HT1080 (cell line): ENCODE measurements at regions not wholly inside any gene's neighbourhood (a gene's known extent, or its start where the extent isn't known, plus 50 kb on each side); places are given as distances from the start of the nearest gene placed in this dataset.
A peak's percentile ranks its signal among the peaks of the same experiment; 100 is the strongest.

ENCODE experiments used
- DNase-seq: peaks from one replicate; pipeline ENCODE4 v3.0.0-alpha.2; 2015; ENCODE audit warnings: low read depth

DNA sequence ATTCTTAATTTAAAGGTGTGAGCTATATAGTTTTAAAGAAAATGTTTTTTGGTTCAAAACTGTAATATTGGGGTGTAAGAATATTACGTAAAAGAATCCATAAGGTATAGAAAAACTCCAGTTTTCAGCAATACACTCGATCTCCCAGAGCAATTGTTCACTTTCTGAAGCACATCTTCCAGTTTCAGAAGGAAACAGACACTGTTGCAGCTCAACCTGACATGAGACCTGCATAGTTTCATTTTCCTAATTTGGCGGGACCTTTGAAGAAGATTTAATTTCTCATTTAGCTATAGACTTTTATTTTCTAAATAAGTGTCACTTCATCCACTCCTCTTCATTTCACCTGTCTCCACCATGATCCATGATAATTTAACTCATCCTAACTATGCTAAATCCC, 281.5 kb downstream of the HTR1B start:
- DNase-seq, result no peak

GRCh38 chr6:77180326-77180725, 283.0 kb downstream of the HTR1B start:
- no peak for DNase-seq

GRCh38 chr6:77178821-77179220, 284.5 kb downstream of the HTR1B start:
- DNase-seq, result peak; percentile 41

GRCh38 chr6:77177470-77177869, 285.8 kb downstream of the HTR1B start:
- no peak for DNase-seq

DNA sequence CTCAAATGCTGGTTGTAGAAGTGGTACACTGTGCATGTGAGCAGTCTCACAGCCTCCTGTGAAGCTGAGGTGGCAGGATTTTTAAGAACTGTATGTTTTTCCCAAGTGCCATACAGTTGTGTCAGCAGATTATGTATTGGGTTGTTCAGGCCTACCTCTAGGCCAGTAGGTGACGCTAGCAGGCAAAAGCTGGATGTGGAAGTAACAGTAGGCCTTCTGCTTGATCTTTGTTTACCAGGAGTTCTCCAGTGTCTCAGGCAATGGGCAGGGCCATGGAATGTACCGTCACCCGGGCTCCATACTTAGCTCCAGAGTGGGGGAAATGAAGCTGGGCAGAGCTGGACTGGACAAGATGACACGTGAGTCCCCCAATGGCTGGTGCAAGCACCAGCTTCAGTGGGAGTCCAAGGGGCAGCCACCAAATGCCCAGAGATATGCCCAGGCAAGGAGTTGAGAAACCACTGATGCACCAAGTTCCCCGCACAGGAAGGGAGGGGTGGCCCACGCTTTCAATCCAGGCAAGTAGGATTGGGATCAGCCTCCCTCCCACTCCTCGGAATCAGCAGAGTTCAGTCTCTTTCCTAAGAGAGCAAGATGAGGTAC, 289.7 kb downstream of the HTR1B start:
- peak; percentile 6 for DNase-seq

- no peak for DNase-seq
These were observed 290.7 kb downstream of the HTR1B start for GRCh38 chr6:77172578-77172977.

GRCh38 chr6:77159730-77160129, 303.6 kb downstream of the HTR1B start:
- DNase-seq, result no peak

- no peak for DNase-seq
These were observed 312.1 kb downstream of the HTR1B start for GRCh38 chr6:77151241-77151640.

DNA sequence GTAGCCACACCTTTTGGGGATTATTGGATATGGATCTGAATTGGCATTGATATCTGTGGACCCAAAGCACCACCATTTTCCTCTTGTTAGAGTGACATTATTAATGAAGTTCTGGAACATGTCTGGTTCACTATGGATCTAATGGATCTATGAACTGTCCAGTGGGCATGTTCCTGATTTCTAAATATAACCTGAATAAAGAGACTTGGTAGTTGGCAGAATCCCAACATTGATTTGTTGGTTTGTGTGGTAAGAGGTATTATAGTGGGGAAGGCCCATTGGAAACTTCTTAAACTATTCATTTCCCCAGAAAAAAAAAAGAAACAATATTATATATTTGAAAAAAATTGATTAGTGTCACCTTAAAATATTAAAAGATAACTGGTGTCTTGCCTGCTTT, 312.6 kb downstream of the HTR1B start:
- DNase-seq, result no peak

DNA sequence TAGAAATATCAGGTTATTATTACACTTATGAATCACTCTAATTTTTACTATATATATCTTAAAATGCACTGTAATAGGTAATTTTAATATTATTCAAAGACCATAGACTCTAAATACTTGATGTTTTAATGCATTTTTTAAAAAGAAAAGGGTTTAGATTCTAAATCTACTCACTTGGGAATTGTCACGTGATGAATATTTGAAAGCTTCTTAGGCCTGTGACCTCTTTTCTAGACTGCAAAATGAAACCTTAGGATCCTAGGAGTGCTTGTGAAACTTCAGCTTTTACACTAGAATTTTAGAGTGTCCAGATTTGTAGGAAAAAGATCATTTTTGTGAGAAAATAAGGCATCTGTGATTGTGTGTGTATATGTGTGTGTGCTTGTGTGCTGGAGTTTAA, 318.0 kb downstream of the HTR1B start:
- no peak for DNase-seq

DNA sequence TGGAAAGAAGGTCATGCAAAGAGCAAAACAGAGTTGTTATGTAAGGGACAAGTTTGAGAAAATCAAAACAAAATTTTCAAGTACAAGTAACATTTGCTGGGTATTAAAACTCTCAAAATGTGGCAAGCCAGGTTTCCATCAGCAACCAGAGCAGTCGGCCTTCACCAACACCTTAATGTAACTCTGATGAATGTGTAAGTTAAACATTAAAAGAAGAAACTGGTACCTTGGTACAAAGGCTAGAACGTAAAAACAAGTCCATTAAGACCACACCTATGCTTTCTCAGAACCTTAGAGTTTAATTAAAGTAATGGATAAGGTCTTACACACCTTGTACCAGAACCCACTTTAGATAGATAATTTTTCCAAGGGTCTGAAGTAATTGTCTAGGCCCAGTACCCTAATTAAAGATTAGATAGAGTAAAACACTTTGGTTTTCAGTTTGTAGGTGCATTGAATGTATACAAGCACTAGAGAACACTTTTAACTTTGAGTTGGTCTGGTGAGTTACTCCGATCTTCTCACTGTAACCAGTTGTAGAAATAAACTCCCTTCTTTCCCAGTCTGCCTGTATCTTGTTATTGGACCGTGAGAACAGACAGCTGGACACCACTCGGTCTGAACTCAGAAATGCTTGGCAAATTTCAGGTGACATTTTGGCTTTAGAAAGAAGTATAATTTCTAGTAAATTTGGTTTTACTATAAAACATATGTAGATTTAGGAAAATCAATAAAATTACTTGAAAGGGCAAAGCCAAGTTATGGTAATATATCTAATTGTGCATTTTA, 319.4 kb downstream of the HTR1B start:
- no peak for DNase-seq

DNA sequence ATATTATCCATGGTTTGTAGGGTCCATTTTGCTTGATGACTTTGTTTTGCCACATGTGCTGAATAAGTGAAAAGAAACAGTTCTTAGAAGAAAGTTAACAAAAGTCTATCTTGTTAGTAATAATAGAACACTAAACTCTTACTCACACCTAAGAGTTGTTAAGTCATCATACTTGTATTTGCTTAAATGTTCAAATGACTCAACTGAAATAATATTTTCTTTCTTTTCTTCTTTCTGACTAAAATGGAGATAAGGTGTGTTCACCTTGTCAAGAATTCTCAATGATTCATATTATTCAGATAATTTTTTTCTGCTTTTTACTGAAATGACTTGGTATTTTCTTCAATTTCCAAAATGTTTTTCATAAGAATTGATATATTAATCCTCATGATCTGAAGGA, 327.2 kb downstream of the HTR1B start:
- peak; percentile 37 for DNase-seq

DNA sequence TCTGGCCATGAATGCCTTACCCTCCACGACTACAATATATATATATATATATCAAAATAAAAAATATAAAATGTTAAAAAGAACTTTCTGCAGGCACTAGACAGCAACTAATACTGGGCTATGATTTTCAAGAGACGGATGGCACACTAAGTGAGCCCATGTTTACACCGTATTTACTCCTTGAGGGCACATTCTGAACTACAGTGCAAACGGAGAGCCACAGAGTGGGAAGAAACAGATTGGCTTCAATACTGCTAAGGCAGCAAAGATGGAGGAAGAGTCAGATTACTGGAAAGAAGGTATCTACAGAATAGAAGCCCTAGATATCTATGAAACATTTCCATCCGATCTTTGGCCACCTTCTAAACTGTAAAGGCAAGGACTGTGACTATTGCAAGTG, 330.3 kb downstream of the HTR1B start:
- DNase-seq, result no peak

- no peak for DNase-seq
These were observed 331.9 kb downstream of the HTR1B start for GRCh38 chr6:77131426-77131825.

DNA sequence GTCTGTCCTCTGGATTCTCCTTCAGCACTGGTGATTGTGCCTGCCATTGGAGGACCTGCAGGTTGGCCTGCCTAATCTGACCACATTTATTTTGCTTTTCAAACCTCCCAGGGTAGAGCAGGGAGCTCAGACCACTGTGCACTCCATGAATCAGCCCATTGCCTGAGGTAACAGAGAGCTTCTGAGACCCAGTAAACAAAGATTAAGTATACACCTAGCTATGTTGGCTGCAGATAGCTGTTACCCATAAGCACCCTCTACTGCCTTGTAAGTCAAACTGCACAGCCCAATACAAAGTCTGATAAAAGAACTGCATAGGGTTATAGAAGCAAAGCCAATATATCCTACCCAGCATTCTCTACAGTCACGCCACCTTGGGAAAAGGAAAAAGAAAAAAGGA, 338.7 kb downstream of the HTR1B start:
- DNase-seq, result peak; percentile 23

DNA sequence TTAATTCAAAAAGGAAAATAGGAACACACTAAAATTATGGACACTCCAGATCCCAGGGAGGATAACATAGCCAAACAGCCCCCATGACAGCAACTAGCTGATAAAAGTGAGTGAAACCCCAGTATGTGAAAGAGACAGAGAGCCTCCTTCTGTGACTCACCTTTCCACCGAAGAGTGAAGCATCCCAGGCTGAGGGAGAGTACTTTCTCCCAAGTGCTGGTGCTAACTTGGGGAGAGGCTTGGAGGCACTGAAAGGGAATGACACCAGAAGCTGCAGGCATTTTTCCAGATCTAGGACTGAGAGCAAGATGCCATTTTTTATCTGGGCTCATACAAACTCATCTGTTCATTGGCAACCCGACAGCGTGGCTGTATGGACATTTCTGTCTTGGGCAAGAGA, 339.8 kb downstream of the HTR1B start:
- DNase-seq, result peak; percentile 3

GRCh38 chr6:77106992-77107391, 356.3 kb downstream of the HTR1B start:
- no peak for DNase-seq

DNA sequence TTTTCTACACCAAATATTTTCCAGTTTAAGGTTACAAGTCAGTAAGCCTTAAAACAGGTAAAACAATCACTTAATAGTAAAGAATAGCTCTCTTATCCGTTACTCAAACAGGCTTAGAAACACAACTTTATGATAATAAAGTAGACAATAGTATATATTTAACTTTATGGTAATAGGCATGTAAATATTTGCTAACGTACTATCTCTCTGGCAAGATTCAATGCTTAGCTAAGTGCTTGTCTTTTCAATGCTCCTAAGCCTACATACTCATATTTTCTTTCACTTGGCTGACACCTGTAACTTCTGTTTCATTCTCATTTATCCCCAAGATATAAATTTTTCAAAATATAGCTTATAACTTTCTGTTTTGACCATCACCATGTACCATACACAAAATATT, 358.2 kb downstream of the HTR1B start:
- DNase-seq, result no peak

DNA sequence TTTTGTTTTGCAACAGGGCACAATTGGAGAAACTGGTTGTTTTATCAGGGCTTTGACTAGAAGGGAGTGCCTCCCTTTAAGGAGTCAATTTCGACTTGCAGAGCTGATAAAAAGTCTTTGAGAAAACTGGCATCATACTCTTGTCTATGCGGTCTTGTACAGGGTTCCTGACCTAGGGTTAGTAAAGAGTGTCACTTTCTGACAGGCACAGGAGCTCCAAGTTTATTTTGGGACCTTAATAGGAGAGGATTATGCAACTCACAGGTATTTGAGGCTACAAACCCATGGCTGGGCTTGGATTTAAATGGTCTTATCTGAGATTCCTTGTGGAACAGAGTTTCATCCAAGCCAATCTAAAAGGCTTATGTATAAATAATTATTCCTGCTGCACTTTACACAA, 365.4 kb downstream of the HTR1B start:
- DNase-seq, result no peak

DNA sequence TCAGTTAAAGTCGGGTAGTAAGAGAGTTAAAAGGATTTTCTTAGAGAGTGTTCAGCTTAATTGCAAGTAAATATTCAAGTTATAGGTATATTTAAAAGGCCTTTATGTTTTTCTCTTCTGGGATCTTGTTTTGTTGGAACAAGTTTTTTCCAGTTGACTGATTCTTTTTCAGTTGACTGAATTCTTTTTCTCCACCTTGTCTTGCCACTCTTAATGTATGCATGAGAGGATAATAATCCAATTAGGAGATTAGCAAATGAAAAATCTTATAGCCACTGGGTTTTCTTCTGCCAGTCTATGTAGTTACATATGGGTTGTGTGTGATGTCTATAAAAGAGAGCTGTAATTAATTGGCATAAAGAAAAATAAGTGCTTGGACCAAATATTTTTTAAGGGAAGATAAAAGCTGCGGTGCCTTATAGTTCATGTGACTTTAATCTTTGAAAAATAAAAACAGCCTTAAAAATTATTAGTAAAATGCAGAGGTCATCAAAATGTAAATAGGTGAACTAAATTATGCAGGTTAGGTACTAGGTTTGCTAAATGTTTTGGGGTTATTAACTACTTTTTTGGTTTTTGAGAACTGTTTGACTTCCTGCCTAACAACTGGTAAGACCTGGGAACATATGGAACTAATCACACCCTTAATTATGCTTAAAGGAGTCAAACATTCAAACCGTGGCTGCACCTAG, 367.2 kb downstream of the HTR1B start:
- no peak for DNase-seq

DNA sequence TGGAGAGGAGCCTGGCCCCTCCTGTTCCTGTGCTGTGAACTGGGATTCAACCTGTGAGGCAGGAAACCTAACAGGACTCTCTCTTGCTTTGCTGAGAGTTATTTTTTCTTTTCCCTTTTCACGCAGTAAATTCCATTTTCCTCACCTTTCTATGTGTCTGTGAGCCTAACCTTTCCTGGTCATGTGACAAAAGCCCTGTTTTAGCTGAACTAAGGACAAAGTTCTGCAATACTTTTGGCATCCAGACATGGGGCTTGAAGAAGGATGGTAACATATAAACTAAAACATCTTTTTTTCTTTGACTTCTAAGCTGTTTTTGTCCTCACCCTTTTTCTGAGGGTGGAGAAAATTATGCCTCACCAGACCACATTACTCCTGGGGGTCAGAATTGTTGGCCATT, 368.5 kb downstream of the HTR1B start:
- no peak for DNase-seq

- DNase-seq, result no peak
These were observed 370.3 kb downstream of the HTR1B start for GRCh38 chr6:77092971-77093370.

DNA sequence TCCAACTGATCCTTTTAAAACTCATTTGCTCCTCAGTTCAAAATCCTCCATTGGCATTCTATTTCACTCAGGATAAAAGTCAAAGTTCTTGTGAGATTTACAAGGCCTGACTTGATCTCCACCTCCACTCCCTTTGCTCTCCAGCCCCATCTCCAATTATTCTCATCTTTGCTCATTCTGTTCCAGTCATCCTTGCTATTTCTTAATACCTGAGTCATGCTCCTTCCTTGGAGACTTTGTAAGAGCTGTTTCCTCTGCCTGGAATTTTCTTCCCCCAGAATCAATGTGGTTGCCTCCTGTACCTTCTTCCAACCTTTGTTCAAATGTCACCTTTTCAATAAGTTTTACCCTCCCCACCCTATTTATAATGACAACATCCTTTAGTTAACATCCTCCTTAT, 373.5 kb downstream of the HTR1B start:
- peak; percentile 46 for DNase-seq
